GM18519 (cell line): ENCODE measurements at regions not wholly inside any gene's neighbourhood (a gene's known extent, or its start where the extent isn't known, plus 50 kb on each side); places are given as distances from the start of the nearest gene placed in this dataset.
"Not testable (repeated sequence)": the region's sequence is repeated elsewhere in the genome, so short reads cannot be mapped to it uniquely, and the experiment has no call there.

Source experiments
- ATAC-seq: cut with Tn5 transposase; IDR thresholded peaks from one replicate; pipeline ENCODE4 v1.9.1; 2021; ENCODE audit warnings: mild to moderate bottlenecking, moderate library complexity; ENCODE audit not compliant: unreplicated experiment, low FRiP score

GRCh38 chr9:101902051-101902450, 163.6 kb upstream of the GRIN3A start:
- no peak for ATAC-seq

- no peak for ATAC-seq
Measured at GRCh38 chr9:101897196-101897595, 158.7 kb upstream of the GRIN3A start.

DNA sequence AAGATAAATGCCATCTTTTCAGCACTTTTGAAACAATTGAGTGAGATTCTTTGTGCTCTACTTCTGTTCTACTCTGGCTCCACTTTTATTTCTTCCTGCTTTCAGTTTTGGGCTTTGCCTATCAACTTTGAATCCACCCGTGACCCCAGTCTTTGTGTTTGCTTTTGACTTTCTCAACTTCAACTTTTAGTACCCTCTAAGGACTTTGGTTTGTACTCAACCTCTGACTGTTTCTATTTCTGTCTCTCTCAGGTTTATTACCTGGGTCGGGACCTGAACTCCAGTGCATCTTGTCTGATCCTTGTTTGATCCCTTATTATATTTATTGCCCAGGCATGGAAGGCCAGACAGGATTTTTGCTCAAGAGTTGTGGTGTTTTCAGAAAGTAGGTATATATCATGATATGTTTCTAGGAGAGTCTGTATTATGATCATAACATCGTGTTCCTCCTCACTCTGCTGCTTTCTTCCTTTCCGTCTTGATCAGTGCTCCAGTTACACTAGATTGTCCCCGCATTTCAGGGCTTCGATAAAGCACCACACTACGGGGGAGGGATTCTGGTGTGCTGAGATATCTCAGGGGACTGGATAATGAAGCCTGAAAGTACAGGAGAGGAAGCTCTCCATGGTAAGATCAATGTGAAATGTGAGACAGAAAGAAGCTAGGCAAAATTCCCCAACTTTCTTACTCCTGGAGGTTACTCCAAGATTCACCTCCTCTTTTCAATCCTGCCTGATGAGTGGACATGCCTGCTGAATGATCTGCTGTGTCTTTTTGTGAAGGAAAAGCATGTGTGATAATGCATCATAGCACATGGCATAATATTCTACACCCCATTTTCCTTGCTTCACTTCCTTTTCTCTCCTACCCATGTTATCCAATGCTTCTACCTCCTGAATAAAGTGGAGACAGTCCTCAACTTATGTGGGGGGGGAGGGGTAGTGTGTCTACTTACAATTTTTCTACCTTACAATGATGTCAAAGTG, 155.5 kb upstream of the GRIN3A start:
- ATAC-seq = no peak

GRCh38 chr9:101881508-101881907, 143.1 kb upstream of the GRIN3A start:
- ATAC-seq = no peak

GRCh38 chr9:101880846-101881245, 142.4 kb upstream of the GRIN3A start:
- no peak for ATAC-seq

- ATAC-seq = no peak
Measured at GRCh38 chr9:101878734-101879133, 140.3 kb upstream of the GRIN3A start.

DNA sequence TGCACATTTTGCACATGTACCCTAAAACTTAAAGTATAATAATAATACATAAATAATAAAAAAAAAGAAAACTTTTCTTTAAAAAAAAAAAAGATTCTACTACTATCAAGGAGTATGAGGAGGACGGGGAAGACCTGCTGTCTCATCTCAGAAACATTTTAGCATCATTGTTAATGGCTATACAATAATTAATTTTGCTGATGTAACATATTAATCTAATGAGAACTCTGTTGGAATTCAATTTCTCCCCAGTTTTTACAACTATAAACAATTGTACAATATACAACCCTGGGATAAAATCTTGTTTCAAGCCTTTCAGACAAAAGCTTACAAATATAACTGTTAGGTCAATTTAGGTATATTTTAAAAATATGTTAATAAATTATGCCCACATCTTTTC, 139.0 kb upstream of the GRIN3A start:
- no peak for ATAC-seq

DNA sequence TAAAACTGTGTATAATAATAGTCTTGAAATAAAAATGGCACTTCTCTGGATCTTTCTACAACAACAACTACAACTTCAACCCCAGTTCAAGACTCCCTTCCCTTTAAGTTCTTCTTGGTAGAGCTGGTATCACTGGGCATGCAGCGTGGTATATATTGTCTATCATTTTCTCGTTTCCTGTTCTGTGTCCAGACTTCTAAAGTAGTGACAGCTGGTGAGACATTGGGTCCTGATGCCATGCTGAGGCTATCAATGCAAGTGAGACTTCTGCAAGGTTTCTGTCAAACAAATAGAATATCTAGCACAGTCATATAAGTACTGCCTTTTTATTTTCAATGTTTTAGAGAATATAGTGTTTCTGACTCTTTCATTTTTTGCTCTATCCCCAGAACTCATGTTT, 123.0 kb upstream of the GRIN3A start:
- ATAC-seq = no peak

- ATAC-seq = peak; percentile 47
Measured at GRCh38 chr9:101860920-101861319, 122.5 kb upstream of the GRIN3A start.

GRCh38 chr9:101859620-101860019, 121.2 kb upstream of the GRIN3A start:
- ATAC-seq = no peak

DNA sequence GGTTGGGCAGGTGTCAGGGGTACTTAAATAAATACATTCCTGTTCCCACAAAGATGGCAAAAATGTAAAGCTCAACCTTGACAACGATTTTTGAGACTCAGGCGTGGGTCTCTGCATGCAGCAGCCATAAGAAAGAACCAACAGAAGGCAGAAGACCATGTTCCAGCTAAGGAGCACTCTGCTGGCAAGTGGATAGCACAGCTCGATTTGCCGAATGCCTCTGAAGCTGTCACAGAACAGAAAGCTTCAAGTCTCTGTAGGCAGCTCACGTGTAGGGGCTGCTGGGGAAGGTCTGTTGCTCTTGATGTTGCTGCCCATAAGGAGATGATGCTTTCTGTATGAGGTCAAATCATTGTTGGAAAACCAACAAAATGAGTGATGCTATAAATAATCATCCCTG, 119.6 kb upstream of the GRIN3A start:
- no peak for ATAC-seq

- ATAC-seq = no peak
Measured at GRCh38 chr9:101849102-101849707, 110.8 kb upstream of the GRIN3A start.

DNA sequence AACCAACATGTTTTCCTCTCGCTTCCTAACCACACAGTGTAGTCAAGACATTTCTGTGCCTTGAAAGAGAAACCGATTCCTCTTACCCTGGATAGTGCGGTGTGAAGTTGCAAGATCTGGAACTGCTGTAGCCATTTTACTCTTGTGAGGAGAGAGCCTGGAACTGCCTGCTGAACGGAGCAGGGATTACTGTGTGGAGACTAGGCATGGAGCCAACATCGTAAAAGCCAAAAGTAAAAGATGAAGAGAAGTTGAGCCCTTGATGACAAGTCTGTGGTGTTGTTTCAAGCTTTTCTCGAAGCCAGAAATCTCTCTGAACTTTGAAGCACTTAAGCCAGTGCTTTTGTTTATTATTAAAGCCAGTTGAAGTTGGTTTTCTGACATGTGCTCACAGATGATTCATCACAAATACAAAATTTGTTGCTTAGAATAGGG, 110.1 kb upstream of the GRIN3A start:
- no peak for ATAC-seq

DNA sequence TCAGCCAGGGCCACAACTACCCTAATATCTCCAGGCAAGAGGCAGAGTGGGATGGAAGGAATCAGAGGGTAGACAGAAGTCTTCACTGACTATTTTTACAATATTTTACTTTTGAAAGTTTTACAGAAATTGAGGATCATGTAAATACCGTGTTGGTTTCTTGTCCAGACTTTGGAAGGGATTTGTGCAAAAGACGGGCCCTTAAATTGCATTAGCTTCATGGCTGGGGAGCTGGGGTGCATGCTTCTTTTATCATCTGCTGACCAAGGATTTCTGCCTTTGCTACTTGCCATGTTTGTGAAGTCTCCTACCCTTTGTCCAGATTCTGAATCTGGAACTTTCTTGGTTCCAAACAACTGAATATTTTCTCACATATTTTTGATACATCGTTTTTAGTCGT, 107.7 kb upstream of the GRIN3A start:
- ATAC-seq = no peak

DNA sequence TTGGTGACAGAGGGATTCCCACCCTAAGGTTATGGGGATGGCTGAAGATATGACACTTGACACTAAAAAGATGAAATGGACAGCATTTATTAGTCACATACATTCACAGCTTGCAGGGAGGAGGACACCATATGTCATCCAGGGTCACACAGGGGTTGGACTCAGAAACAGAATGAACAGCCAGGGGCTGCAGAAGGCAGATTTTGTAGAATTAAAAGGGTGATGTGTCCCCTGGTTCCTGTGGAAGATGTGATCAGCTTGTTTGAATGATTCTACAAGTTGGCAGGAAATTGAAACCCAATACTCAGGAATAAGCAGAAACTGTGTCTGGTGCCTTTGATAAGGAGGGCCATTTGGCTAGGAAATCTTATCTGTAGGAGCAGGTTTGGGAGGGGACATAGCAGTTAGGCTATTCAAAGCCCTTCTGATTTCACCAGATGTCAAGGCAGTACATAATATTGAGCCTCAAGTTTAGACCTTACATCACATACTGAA, 102.3 kb upstream of the GRIN3A start:
- ATAC-seq = no peak

- not testable (repeated sequence) for ATAC-seq
Measured at GRCh38 chr9:101838988-101839387, 100.5 kb upstream of the GRIN3A start.

- no peak for ATAC-seq
Measured at GRCh38 chr9:101836021-101836420, 97.6 kb upstream of the GRIN3A start.

GRCh38 chr9:101832486-101832885, 94.0 kb upstream of the GRIN3A start:
- no peak for ATAC-seq

GRCh38 chr9:101821450-101821849, 83.0 kb upstream of the GRIN3A start:
- ATAC-seq = not testable (repeated sequence)

- not testable (repeated sequence) for ATAC-seq
Measured at GRCh38 chr9:101820983-101821382, 82.5 kb upstream of the GRIN3A start.

- ATAC-seq = no peak
Measured at GRCh38 chr9:101814064-101814463, 75.6 kb upstream of the GRIN3A start.

DNA sequence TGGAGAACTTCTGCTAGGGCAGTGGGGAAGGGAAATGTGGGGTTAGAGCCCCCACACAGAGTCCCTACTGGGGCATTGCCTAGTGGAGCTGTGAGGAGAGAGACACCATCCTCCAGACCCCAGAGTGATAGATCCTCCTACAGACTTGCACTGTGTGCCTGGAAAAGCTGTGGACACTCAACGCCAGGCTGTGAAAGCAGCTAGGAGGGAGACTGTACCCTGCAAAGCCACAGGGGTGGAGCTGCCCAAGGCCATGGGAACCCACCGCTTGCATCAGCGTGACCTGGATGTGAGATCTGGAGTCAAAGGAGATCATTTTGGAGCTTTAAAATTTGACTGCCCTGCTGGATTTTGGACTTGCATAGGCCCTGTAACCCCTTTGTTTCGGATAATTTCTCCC, 69.4 kb upstream of the GRIN3A start:
- ATAC-seq = not testable (repeated sequence)
